ENCODE measurements at regions not wholly inside any gene's neighbourhood (a gene's known extent, or its start where the extent isn't known, plus 50 kb on each side); places are given as distances from the start of the nearest gene placed in this dataset.

- no peak for TF ChIP-seq ZFP3 (CRISPR knock-in tag; IDR thresholded peaks at IDR 0.05)
- TF ChIP-seq CSRNP3 (CRISPR knock-in tag; IDR thresholded peaks at IDR 0.05): no peak
- TF ChIP-seq ZNF565 (CRISPR knock-in tag; conservative IDR thresholded peaks at IDR 0.05; ENCODE audit: low read depth): no peak
- no peak for TF ChIP-seq ZC3H10 (CRISPR knock-in tag; IDR thresholded peaks at IDR 0.05)
- no peak for TF ChIP-seq ZFP30 (CRISPR knock-in tag; IDR thresholded peaks at IDR 0.05)
- no peak for TF ChIP-seq ZNF8 (CRISPR knock-in tag; IDR thresholded peaks at IDR 0.05)
- TF ChIP-seq PATZ1 (CRISPR knock-in tag; IDR thresholded peaks at IDR 0.05; ENCODE audit: borderline replicate concordance): no peak
- TF ChIP-seq SNAI2 (CRISPR knock-in tag; IDR thresholded peaks at IDR 0.05): no peak
- no peak for TF ChIP-seq RARB (CRISPR knock-in tag; IDR thresholded peaks at IDR 0.05)
These were observed 334.0 kb upstream of the KCNMB2 start for GRCh38 chr3:178202194-178202593.

Measured in SK-N-SH treated with all-trans-retinoic acid at 6 μM for 48 hours (cell line).